ENCODE measurements at regions not wholly inside any gene's neighbourhood (a gene's known extent, or its start where the extent isn't known, plus 50 kb on each side); places are given as distances from the start of the nearest gene placed in this dataset.

GRCh38 chr18:71630696-71631095 lies 913.4 kb downstream of the CBLN2 start:
- no peaks in the 10 kb centered on the region for H3K9me3 ChIP-seq
- in situ Hi-C loops (cut with MboI; ENCODE audit: low sequenced_read_pairs) = no loop called here
- H3K4me1 ChIP-seq = peaks cover 5% of the 10 kb centered on the region; the same call in 1 of the 2 replicates
- no peaks in the 10 kb centered on the region for H3K27me3 ChIP-seq (ENCODE audit: low read depth)
- H3K36me3 ChIP-seq (replicated peaks) = no peaks in the 10 kb centered on the region
- no peak overlapping the region for H3K4me3 ChIP-seq
- DNase-seq (ENCODE audit: low spot score in 2 of 2) = no peak

DNA sequence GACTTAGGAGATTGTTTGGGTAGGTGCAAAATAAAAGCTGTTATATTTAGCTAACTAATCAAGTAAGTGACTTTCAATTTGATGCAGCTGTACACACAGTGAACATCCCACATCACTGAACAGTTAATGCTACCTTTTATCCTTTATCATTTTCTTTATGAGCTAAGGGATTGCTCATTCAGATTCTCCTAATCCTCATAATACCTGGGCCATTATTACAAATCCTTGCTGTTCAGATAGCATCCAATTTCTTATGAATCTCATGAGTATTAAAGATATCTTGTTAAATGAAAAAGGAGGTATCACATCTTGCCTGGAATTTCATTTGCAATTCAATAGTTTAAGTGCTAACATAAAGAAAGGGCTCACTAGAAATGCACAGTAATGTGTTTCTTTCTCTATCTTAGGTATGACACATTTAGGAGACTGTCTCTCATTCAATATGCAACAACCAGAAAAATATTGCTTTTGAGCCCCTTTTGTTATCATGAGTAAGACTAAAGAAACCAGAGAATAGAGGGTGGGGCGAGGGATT lies 918.5 kb downstream of the CBLN2 start:
- Histone ChIP-seq H3K9me3 (no peaks in the 10 kb centered on the region), H3K27me3 (ENCODE audit: low read depth) (no peaks in the 10 kb centered on the region), H3K4me3 (no peak overlapping the region), H3K36me3 (replicated peaks) (no peaks in the 10 kb centered on the region), H3K4me1 (peaks cover 12% of the 10 kb centered on the region)
- DNase-seq (ENCODE audit: low spot score in 2 of 2) = peak in 1 of 2 experiments; percentile 94
- in situ Hi-C loops (cut with MboI; ENCODE audit: low sequenced_read_pairs) = no loop called here

- H3K4me3 ChIP-seq = no peak overlapping the region
- H3K27me3 ChIP-seq (ENCODE audit: low read depth) = no peaks in the 10 kb centered on the region
- no peaks in the 10 kb centered on the region for H3K36me3 ChIP-seq (replicated peaks)
- H3K9me3 ChIP-seq = no peaks in the 10 kb centered on the region
- in situ Hi-C loops (cut with MboI; ENCODE audit: low sequenced_read_pairs) = no loop called here
- no peak for DNase-seq (ENCODE audit: low spot score in 2 of 2)
- no peaks in the 10 kb centered on the region for H3K4me1 ChIP-seq
Measured at GRCh38 chr18:71598374-71598773, 945.8 kb downstream of the CBLN2 start.

DNA sequence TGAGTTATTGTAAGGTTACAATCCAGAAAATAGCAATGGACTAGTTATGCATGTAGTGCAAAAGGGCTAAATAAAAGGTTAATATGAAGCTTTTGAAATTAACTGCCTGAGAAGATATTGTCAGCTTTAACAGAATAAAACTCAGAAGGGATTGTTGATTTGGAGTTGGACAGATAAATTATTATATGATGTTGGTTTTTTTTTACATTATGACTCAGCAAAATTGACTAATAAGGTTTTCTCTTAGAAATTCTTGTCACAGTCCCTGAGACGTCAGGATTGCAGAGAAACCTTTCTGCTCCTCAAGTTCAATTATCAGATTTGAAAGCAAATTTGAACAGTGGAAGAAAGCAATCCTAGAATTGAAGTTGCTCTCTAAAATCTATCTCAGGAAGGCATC lies 946.9 kb downstream of the CBLN2 start:
- DNase-seq (ENCODE audit: low spot score in 2 of 2) = no peak
- no peaks in the 10 kb centered on the region for H3K36me3 ChIP-seq (replicated peaks)
- H3K4me1 ChIP-seq = no peaks in the 10 kb centered on the region
- no peak overlapping the region for H3K4me3 ChIP-seq
- in situ Hi-C loops (cut with MboI; ENCODE audit: low sequenced_read_pairs) = no loop called here
- H3K27me3 ChIP-seq (ENCODE audit: low read depth) = no peaks in the 10 kb centered on the region
- H3K9me3 ChIP-seq = no peaks in the 10 kb centered on the region

DNA sequence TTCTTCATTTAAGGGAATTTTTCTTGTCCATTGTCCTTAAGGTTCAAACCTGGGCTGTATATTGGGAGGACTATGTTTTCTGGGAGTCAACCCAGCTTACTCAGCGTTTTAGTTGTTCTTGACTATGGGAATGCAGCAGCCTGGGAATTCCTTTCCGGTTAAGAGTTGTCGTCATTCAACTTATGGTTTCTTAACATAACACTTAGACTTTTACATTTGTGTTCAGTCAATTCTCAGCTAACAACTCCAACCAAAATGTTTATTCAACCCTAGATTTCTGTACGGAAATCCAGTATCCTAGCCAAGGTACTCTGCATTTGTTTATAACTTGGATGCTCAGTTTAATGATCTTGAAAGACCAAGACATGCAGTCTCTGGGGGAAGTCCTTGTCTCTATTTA lies 960.9 kb downstream of the CBLN2 start:
- Histone ChIP-seq H3K4me1 (no peaks in the 10 kb centered on the region), H3K27me3 (ENCODE audit: low read depth) (no peaks in the 10 kb centered on the region), H3K9me3 (no peaks in the 10 kb centered on the region; the same call in 1 of the 2 replicates), H3K36me3 (replicated peaks) (no peaks in the 10 kb centered on the region), H3K4me3 (no peak overlapping the region)
- no peak for DNase-seq (ENCODE audit: low spot score in 2 of 2)
- in situ Hi-C loops (cut with MboI; ENCODE audit: low sequenced_read_pairs) = no loop called here

GRCh38 chr18:71554686-71555085 lies 989.5 kb downstream of the CBLN2 start:
- in situ Hi-C loops (cut with MboI; ENCODE audit: low sequenced_read_pairs) = no loop called here
- H3K9me3 ChIP-seq = no peaks in the 10 kb centered on the region
- H3K27me3 ChIP-seq (ENCODE audit: low read depth) = no peaks in the 10 kb centered on the region
- no peaks in the 10 kb centered on the region for H3K36me3 ChIP-seq (replicated peaks)
- DNase-seq (ENCODE audit: low spot score in 2 of 2) = no peak
- no peak overlapping the region for H3K4me3 ChIP-seq
- H3K4me1 ChIP-seq = no peaks in the 10 kb centered on the region

GRCh38 chr18:71541643-71542042 lies 1002.5 kb downstream of the CBLN2 start:
- H3K9me3 ChIP-seq = no peaks in the 10 kb centered on the region; the same call in 1 of the 2 replicates
- in situ Hi-C loops (cut with MboI; ENCODE audit: low sequenced_read_pairs) = no loop called here
- no peak for DNase-seq (ENCODE audit: low spot score in 2 of 2)
- H3K36me3 ChIP-seq (replicated peaks) = no peaks in the 10 kb centered on the region
- no peaks in the 10 kb centered on the region for H3K27me3 ChIP-seq (ENCODE audit: low read depth)
- no peak overlapping the region for H3K4me3 ChIP-seq
- no peaks in the 10 kb centered on the region for H3K4me1 ChIP-seq

- H3K27me3 ChIP-seq (ENCODE audit: low read depth) = no peaks in the 10 kb centered on the region
- H3K9me3 ChIP-seq = no peaks in the 10 kb centered on the region; the same call in 1 of the 2 replicates
- no peak overlapping the region for H3K4me3 ChIP-seq
- no peaks in the 10 kb centered on the region for H3K4me1 ChIP-seq
- in situ Hi-C loops (cut with MboI; ENCODE audit: low sequenced_read_pairs) = no loop called here
- no peaks in the 10 kb centered on the region for H3K36me3 ChIP-seq (replicated peaks)
- no peak for DNase-seq (ENCODE audit: low spot score in 2 of 2)
Measured at GRCh38 chr18:71529703-71530303, 1014.3 kb downstream of the CBLN2 start.

DNA sequence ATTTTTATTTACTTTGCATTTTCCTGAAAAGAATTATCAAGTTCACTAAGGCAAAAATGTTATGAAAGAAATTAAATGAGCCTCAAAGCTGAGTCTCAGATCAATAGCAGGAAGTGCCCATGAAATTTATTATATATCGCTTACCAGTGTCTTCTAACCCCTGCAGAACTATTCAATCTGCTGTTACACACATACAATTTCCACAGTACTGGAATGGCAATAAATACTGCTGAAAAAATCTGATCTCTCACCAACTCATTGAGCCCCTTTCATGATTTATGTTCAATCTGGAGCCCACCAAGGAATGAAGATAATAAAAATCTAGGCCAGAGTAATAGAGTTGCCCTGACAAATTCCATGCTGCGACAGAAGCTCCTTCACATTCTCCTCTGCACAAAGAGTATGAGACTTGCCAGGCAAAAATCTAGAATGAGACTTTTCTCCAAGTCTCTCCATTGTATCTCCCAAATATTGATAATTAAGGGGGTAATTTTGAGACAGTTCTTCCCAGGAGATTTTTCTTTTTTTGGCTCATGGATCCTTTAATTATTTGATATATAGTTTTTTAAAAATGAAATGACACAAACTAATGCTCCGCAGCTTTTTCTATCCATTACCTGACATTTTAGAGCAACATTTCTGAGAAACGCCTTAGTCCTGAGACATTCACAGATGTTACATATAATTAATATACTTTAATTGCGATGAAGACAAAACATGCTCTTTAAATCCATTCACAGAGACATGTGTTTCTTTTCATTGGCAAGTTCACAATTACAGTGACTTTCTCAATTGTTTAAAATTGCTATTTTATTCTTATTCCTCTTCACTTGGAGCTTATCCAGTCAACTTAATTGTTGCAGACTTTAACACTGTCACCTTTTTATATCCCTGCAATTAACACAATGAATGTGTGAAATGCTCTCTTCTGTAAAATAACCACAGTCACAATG lies 1020.4 kb downstream of the CBLN2 start:
- H3K4me3 ChIP-seq = no peak overlapping the region
- DNase-seq (ENCODE audit: low spot score in 2 of 2) = no peak
- in situ Hi-C loops (cut with MboI; ENCODE audit: low sequenced_read_pairs) = no loop called here
- no peaks in the 10 kb centered on the region for H3K36me3 ChIP-seq (replicated peaks)
- no peaks in the 10 kb centered on the region for H3K27me3 ChIP-seq (ENCODE audit: low read depth)
- H3K9me3 ChIP-seq = no peaks in the 10 kb centered on the region; the same call in 1 of the 2 replicates
- no peaks in the 10 kb centered on the region for H3K4me1 ChIP-seq

DNA sequence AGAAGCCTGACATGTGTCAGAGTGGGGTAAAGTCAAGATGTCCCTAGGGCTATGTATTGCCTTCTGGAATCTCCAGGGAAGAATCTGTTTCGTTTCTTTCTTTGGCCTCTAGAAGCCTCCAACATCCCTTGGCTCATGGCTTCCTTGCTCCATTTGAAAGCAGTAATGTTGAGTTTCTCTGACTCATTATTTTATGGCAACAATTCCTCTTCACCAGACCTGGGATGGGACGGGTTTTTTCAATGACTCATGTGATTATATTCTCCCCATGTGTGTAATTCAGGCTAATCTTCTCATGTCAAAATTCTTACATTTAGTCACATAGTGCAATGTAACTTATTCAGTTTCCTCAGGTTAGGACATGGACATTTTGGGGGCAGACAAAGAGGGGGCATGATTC lies 1038.6 kb downstream of the CBLN2 start:
- DNase-seq (ENCODE audit: low spot score in 2 of 2) = no peak
- H3K4me1 ChIP-seq = no peaks in the 10 kb centered on the region
- no peak overlapping the region for H3K4me3 ChIP-seq
- no peaks in the 10 kb centered on the region for H3K36me3 ChIP-seq (replicated peaks)
- H3K27me3 ChIP-seq (ENCODE audit: low read depth) = no peaks in the 10 kb centered on the region
- in situ Hi-C loops (cut with MboI; ENCODE audit: low sequenced_read_pairs) = no loop called here
- no peaks in the 10 kb centered on the region for H3K9me3 ChIP-seq

DNA sequence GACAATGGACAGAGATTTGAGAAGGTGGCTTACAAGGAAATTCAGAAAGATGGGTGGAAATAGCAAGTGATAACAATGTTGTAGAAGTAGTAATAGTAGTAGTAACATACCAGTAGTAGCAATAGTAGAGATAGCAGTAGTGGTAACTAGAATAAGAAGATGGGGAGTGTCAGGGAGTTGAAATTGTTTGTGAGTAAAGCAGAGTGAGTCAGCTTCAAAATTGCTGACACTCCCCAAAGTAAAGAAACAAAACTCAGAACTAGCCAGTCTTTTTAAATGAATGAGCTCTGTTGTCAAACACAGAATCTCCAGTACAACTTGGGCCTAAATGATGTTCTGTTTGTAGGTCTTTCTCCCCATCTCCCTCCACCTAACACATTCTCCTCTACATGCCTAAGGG lies 1040.9 kb downstream of the CBLN2 start:
- H3K36me3 ChIP-seq (replicated peaks) = no peaks in the 10 kb centered on the region
- no peak for DNase-seq (ENCODE audit: low spot score in 2 of 2)
- no peaks in the 10 kb centered on the region for H3K9me3 ChIP-seq
- no peaks in the 10 kb centered on the region for H3K4me1 ChIP-seq
- H3K4me3 ChIP-seq = no peak overlapping the region
- no peaks in the 10 kb centered on the region for H3K27me3 ChIP-seq (ENCODE audit: low read depth)
- in situ Hi-C loops (cut with MboI; ENCODE audit: low sequenced_read_pairs) = no loop called here

- Histone ChIP-seq H3K9me3 (no peaks in the 10 kb centered on the region), H3K36me3 (replicated peaks) (no peaks in the 10 kb centered on the region), H3K27me3 (ENCODE audit: low read depth) (no peaks in the 10 kb centered on the region), H3K4me1 (no peaks in the 10 kb centered on the region), H3K4me3 (no peak overlapping the region)
- in situ Hi-C loops (cut with MboI; ENCODE audit: low sequenced_read_pairs) = no loop called here
- no peak for DNase-seq (ENCODE audit: low spot score in 2 of 2)
Measured at GRCh38 chr18:71485611-71486010, 1058.5 kb downstream of the CBLN2 start.

GRCh38 chr18:71471963-71472725 lies 1072.0 kb downstream of the CBLN2 start:
- DNase-seq (ENCODE audit: low spot score in 2 of 2) = no peak
- Histone ChIP-seq H3K9me3 (no peaks in the 10 kb centered on the region), H3K27me3 (ENCODE audit: low read depth) (no peaks in the 10 kb centered on the region), H3K4me3 (no peak overlapping the region), H3K36me3 (replicated peaks) (no peaks in the 10 kb centered on the region), H3K4me1 (no peaks in the 10 kb centered on the region)
- in situ Hi-C loops (cut with MboI; ENCODE audit: low sequenced_read_pairs) = no loop called here
